COLO668 (cell line): ENCODE measurements at regions not wholly inside any gene's neighbourhood (a gene's known extent, or its start where the extent isn't known, plus 50 kb on each side); places are given as distances from the start of the nearest gene placed in this dataset.
"Not testable (repeated sequence)": the region's sequence is repeated elsewhere in the genome, so short reads cannot be mapped to it uniquely, and the experiment has no call there.

Experiments
- DNase-seq: peaks from one replicate; lab custom pipeline; 2025; ENCODE audit not compliant: unreplicated experiment; lab: John Stamatoyannopoulos, UW

- DNase-seq = no peak
These were observed 109.6 kb upstream of the COBL start for GRCh38 chr7:51426163-51426562.

- DNase-seq = not testable (repeated sequence)
These were observed 93.3 kb upstream of the COBL start for GRCh38 chr7:51409934-51410333.

GRCh38 chr7:51397608-51398007, 81.0 kb upstream of the COBL start:
- not testable (repeated sequence) for DNase-seq

- not testable (repeated sequence) for DNase-seq
These were observed 76.4 kb upstream of the COBL start for GRCh38 chr7:51393003-51393402.

GRCh38 chr7:51389952-51390351, 73.3 kb upstream of the COBL start:
- not testable (repeated sequence) for DNase-seq

- DNase-seq = not testable (repeated sequence)
These were observed 72.7 kb upstream of the COBL start for GRCh38 chr7:51389216-51389812.

GRCh38 chr7:51388241-51388640, 71.6 kb upstream of the COBL start:
- not testable (repeated sequence) for DNase-seq

GRCh38 chr7:51386806-51387568, 70.4 kb upstream of the COBL start:
- not testable (repeated sequence) for DNase-seq

GRCh38 chr7:51386184-51386583, 69.6 kb upstream of the COBL start:
- DNase-seq = not testable (repeated sequence)

- DNase-seq = not testable (repeated sequence)
These were observed 65.6 kb upstream of the COBL start for GRCh38 chr7:51382243-51382642.

GRCh38 chr7:51376420-51377092, 59.9 kb upstream of the COBL start:
- no peak for DNase-seq

GRCh38 chr7:51374936-51375335, 58.3 kb upstream of the COBL start:
- DNase-seq = no peak

- not testable (repeated sequence) for DNase-seq
These were observed 57.0 kb upstream of the COBL start for GRCh38 chr7:51373607-51374006.

GRCh38 chr7:51369746-51370145, 53.1 kb upstream of the COBL start:
- no peak for DNase-seq

GRCh38 chr7:51369228-51369627, 52.6 kb upstream of the COBL start:
- DNase-seq = peak; percentile 74

- DNase-seq = no peak
These were observed 51.7 kb upstream of the COBL start for GRCh38 chr7:51368334-51368733.

- no peak for DNase-seq
These were observed 51.0 kb upstream of the COBL start for GRCh38 chr7:51367614-51367968.

- peak; percentile 72 for DNase-seq
These were observed 50.5 kb upstream of the COBL start for GRCh38 chr7:51366930-51367613.
